GM18511 (cell line): ENCODE measurements at regions not wholly inside any gene's neighbourhood (a gene's known extent, or its start where the extent isn't known, plus 50 kb on each side); places are given as distances from the start of the nearest gene placed in this dataset.

Experiments used
- ATAC-seq: cut with Tn5 transposase; IDR thresholded peaks from one replicate; pipeline ENCODE4 v1.9.1; 2021; ENCODE audit warnings: mild to moderate bottlenecking, moderate library complexity; ENCODE audit not compliant: unreplicated experiment

DNA sequence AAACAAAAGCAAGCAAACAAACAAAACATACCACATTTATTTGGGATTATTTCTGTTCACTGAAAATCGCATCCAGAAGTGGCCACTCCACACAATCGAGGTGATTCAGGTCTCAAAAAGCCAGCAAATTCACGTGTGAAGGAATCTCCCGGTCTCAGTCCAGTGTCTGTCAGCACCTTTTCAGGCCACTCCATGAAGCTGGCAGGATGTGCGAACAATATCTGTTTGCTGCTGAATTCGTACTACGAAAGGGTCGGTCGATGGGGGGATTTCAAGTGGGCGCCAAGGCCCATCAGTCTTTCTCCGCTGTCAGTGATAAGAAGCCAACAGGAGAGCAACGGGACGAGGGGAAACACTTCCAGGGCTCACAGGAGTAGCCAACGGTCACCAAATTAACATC, 505.1 kb downstream of the IRX1 start:
- no peak for ATAC-seq

DNA sequence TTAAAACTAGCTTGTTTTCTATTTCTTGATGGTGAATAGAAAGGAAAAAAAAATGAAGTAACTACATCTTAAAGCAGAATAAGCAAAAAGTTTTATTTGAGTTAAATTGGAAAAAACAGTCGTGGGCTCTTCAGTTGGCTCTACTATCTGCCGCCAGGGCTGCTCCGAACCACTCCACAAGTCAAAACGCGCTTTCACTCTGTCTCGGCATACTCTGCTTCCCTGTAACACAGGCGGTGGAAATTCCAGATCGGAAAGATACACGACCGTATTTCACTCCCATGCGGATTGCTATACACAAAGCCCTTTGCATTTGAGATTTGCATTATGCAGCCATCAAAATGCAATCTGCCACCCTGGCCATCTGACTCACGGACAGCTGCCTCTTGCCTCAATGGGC, 505.6 kb downstream of the IRX1 start:
- no peak for ATAC-seq

DNA sequence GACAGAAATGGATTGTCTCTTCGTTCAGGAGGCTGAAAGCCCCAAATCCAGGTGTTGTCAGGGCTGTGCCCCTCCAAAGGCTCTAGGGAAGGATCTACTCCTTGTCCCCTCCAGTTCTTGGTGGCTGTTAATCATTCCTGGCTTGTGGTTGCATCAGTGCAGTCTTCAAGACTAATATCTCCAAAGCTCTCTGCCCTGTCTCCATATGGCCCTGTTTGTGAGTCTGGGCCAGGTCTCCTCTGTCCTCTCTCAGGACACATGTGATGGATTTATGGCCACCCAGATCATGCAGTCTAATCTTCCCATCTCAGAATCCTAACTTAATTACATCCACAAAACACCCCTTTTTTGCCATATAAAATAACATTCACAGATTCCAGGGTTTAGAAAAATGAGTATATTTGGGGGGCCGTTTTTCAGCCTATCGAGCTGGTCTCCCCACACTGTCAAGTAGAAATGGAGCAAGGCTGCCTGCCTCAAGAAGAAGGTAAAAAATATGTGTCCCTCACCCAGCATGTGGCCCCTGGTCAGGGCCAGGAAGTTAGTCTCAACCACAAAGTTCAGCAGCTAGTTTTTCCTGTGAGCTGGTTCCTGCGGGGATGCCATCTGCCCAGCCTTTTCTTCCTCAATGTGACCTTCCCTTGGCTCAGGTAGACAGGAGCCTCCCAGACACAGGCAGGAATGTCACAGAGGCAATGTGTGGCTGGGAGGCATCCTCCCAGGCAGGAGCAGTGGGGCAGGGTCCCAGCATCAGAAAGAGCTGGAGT, 509.4 kb downstream of the IRX1 start:
- no peak for ATAC-seq

DNA sequence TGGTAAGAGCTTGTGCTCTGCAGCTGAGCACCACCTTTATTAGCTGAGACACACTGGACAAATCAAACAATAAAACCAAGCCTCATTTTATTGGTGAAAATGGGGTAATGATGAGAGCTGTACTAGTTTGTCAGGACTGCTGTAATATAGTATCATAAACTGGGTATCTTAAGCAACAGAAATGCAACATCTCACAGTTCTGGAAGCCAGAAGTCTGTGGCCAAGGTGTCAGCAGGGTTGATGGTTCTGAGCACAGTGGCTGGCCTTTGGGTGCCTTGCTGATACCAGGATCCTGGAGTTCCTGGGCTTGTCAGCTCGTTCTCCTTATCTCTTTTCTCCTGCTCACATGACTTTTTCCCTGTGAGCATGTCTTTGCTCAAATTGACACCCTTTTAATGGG, 513.1 kb downstream of the IRX1 start:
- no peak for ATAC-seq

DNA sequence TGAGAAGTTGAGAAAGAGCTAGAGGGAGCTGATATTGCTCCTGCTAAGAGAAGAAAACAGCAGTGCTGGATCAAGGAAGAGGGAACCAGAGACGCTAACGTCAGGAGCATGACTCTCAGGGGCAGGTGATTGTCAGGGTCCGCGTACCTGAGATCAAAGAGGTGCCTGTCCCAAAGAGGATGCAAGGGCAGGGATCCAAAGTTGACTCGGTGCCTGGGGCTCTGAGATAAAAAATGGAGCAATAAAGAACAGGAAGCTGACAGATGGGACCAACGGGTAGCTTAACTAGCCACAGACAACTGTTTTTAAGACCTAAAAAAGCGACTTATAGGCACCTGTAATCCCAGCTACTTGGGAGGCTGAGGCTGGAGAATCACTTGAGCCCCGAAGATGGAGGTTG, 517.8 kb downstream of the IRX1 start:
- no peak for ATAC-seq

DNA sequence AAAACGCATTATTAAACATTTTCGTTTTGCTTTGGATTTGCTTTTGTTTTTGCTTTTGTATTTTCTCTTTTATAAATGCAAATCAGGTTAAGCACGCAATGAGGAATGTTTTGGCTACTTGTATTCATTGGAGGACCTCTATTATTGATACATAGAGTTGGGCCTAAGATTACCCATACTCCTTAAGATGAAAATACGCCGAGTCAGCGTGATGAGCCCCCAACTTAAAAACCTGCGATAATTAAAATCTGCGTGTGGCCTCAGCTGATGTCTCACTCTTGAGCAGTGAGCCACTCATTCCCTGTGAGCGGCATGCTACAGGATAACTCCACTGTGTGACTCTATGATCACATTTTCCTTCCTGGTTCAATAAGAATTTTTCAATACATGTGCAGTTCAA, 518.3 kb downstream of the IRX1 start:
- ATAC-seq = no peak

DNA sequence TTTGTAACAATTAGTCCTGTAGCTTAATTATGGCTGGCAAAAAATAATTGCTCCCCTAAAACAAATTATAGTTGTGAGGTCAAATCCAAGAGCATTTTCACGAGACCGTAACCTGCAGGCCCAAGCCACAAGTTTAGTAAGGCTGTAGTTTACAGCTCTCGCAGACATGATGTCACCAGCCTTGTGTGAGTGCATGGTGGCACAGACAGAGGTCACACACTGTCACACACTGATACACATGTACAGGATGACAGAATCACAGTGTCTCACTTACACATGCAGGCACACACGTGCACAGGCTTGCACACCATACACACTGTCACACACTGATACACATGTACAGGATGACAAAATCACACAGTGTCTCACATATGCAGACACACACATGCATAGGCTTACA, 518.8 kb downstream of the IRX1 start:
- ATAC-seq = no peak

DNA sequence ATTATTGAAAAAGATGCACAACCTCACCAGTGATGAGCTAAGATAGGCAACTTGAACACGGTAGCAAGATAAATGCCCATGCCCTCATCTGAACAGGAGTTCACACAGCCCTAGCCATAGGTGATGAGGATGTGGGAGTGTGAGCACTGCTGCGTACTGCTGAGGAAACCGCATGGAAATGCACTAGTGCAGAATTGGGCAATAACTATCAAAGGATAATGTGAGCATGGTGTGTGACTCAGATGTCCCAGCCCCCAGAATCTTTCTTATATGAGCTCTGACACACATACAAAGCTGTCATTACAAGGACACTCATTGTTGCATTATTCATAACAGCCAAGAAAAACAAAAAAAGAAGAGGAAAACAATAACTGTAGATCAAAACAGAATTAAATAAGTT, 521.2 kb downstream of the IRX1 start:
- ATAC-seq = no peak

DNA sequence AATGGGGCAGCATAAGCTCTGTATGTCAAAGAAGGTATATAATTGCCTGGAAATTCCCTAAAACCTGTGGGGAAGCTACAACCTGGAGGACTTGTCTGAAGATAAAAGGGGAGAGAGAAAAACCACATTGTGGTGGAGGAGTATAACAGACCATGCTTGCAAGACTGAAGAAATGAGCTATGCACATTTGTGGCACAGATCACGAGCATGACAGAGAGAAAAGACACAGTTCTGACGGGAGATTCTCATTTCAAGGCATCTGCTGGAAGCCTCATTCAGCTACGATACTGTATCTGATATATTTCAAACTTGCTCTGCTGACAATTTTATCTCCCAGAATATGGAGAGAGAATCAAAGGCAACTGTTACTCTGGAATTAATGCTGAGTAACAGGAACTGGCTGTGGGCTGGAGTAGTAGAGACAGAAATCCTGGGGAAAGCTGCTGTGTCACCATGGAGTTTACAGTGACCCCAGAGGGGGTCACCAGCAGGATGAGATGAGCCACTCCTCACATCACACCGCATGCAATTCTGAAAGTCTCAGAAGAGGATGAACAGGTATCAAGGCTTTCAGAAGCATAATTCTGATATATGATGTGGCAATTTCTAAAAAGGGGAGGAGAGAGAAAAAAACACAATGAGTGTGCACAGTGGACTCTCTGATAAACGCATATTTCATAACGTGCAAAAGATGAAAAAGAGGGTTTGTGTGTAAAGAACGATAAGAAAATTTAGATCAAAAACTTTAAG, 528.8 kb downstream of the IRX1 start:
- no peak for ATAC-seq

DNA sequence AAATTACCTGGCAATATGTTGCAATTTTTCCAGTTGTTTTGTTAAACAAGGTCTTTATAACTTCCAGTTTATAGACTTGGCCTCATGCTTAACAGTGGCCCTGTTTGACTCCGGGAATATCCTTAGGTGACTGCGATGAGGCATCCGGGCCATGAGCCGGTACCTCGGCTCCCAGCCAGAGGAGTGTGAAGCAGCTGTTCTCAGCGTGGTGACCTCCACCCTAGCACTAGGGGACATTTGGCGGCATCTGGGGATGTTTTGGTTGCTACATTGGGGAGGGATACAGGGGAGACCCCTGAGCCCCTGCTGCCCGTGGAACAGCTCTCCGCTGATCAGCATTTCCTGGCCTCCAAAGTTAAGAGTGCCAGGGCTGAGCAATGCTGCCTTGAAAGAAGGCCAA, 533.4 kb downstream of the IRX1 start:
- ATAC-seq = no peak

DNA sequence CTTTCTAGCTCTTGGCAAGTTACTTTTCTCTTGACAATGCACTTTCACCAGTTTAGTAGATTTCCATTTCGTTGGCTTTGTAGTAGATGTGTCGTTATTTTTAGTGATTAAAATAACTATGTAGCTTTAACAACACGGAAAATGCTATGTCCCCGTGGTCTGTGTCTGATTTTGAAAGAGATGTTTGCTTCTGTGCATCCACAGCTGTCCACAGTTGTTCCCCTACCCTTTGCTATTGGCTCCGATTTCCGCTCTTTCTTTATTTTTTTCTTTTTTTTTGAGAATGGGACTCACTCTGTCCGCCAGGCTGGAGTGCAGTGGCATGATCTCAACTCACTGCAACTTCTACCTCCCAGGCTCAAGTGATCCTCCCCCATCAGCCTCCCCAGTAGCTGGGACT, 533.9 kb downstream of the IRX1 start:
- no peak for ATAC-seq

DNA sequence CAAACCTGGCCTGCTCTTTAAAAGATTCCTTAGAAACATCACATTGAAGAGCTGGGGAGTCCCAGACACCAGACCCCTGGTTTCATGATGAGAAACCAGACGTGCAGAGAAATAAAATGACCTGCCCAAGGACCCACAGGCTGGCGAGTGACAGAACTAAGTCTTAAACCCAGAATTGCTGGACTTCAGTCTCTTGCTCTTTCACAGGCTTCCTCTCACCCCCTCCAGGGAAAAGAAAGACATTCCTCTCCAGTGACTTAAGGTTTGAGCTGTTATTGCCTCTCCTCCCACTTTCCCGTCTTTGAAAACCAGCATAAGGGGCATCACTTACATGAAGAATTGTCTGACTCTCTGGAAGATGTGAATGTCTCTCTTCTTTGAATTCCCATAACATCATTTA, 535.2 kb downstream of the IRX1 start:
- ATAC-seq = no peak

DNA sequence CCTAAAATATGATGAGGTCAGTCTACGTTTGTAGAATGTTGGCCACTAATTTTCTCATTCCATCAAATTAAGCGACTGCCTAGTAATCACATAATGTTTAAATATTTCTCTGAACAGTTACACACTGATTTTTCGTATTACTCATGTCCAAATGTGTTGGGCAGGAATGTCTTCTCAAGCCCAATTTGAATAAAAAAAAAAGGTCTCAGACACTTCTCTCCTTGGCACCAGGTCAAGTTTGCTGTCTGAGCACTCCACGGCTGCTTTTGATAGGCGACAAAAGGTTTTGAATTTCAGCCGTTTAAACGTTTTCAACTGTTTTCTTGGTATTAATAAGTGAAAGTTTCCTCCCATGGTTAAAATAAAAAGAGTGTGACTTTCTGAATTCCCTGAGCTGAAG, 542.1 kb downstream of the IRX1 start:
- no peak for ATAC-seq

DNA sequence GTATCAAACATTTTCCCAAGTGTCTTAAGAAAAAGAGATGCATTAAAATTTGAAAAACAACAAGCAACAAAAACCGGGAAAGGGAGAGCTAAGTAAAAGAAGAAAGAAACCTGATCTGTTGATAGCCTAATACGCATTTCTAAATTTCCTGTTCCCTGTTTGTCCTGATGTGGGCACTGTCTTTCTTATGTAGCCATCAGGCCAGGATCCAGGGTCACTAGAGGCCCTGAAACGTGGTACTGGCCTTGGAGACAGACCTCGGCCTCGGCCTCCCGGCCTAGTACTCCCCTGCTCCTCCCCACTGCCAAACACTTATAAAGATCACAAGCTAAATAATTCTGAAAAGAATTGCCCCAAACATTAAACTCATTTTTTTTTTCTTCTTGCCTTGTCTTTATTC, 547.2 kb downstream of the IRX1 start:
- ATAC-seq = no peak

DNA sequence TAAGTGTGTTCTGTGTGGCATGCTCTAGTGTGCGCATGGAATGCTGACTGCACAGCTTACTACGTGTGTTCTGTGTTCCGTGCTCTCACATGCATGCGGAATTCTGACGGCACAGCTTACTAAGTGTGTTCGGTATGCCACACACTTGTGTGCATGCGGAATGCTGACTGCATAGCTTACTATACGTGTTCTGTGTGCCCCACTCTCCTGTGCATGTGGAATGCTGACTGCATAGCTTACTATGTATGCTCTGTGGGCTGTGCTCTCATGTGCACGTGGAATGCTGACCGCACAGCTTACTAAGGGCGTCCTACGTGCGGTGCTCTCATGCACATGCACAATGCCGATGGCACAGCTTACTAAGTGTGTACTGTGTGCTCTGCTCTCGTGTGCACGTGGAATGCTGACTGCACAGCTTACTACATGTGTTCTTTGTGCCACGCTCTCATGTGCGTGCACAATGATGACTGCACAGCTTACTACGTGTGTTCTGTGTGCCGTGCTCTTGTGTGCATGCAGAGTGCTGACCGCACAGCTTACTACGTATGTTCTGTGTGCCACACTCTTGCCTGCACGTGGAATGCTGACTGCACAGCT, 548.9 kb downstream of the IRX1 start:
- ATAC-seq = no peak

DNA sequence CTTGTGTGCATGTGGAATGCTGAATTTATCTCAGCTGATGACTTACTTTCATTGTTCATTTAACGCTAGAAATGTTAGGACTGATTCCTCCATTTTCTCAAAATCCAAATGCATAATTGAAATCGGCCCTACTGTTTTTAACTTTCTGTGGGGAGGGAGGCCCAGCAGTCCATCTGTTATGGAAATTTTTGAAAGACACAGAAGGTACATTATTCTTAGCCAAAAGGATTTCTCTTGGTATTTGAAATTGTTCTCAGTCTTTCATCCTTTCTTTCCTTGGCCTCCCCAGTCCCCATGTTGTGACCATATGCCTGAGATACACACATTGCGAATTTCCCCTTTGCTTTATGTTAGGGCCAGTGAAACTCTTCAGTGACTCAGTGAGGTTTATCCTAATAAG, 549.9 kb downstream of the IRX1 start:
- no peak for ATAC-seq

DNA sequence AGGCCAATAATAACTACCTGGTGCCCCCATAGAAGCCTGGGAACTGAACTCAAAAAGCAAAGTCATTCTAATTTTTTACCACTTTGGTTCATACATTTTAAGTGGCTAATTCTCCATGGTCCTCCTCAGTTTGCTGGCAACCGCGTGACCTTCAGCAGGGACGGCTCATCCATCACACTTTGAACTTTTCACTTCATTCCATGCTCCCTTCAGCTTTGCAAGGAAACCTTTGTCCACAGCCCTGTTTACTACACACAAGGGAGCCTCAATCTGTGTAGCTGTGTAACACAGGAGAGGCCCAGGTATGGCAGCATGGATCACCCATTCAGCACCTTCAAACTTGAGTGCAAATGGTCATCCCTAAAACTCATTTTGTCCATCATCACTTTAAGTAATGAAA, 552.4 kb downstream of the IRX1 start:
- ATAC-seq = no peak

DNA sequence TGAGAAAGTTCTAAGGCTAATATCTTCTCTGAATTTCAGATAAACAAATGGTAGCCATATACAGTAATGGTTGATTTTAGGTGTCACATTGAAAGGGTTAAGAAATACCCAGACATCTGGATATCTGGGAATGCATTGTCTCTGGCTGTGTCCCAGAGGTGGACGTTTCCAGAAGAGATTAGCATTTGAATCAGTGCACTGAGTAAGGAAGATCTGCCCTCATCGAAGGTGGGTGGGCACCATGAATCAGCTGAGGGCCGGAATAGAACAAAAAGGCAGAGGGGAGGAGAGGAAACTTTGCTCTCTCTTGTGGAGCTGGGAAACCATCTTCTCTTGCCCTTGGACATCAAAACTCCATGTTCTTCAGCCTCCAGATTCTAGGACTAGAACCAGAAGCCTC, 554.4 kb downstream of the IRX1 start:
- no peak for ATAC-seq

DNA sequence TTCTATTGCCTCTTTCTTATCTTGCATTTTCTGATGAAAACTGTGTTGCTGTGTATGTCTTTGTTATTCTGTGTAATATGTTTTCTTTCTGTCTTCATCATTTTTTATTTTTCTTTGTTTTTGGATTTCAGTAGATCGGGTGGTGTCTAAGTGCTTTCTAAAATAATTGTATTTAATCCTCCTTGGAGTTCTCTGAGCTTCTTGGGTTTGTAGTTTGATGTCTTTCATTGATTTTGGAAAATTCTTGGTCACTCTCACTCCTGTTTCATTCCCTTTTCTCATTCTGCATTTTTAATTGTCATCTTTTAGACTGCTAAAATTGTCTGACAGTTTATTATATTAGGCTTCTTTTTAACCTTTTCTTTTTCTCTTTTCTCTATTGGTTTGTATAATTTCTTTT, 560.5 kb downstream of the IRX1 start:
- ATAC-seq = no peak

DNA sequence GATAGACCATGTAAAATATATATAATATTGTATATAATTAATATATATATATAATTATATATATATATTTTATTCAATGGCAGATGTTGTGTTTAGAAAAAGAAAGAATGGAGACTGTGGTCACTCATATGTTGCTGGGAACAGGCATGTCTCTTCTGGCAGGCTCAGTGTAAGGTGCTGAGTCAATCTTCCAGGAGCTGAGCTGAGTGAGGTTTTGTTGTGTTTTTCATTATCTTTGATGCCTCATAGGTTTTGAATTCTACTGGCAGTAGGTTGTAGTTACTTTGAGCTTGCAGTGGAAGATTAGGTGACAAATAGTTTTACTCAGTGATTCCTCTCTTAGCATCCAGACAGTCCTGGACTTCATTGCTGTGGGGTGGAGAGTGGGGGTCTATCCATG, 561.3 kb downstream of the IRX1 start:
- no peak for ATAC-seq

DNA sequence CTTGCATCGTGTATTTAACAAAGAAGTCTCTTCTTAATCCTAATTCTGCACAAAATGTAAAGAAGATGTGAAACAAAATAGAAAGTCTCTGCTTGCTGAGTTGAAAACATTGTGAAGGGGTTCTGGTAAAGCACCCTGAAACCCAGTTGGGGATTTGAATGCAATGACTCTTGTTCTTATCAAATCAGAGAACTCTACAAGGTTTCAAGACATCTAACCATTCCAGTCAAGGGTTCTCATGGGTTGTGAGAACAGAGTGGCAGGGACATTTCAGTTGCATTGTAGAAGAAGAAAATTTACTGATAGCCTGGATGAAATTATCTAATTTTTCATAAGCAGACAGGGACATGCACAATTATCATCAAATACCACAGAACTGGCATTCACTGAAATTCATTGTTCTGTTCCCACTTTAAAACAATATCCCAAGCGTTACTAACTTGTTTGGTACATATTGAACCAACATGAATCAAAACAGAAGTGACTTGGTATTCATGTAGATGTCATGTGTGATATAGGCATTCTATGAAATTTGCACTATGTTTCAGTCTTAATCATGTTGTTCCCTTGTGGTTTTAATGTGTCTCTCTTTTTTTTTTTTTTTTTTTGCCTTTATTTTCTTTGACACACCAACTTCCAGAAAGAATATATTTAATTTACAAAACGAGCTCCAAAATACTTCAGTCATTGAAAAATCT, 563.3 kb downstream of the IRX1 start:
- no peak for ATAC-seq

DNA sequence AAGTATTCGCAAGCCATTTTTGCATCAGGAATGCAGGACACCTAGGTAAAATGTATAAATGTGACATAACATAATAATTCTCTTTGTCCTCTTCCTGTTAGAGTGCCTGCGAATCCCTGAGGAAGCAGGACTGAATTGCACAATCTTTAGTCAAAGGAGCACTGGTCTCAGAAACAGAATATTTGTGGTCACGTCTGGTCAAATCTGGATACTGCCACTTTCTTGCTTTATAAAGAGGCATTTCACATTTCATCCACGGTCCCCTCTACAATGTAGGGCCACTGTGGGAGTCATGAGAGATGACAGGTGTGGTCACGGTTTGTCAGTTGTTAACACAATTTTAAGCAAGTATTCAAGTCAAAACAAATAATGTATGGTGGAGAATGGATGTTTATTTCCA, 564.0 kb downstream of the IRX1 start:
- no peak for ATAC-seq
